ENCODE measurements at regions not wholly inside any gene's neighbourhood (a gene's known extent, or its start where the extent isn't known, plus 50 kb on each side); places are given as distances from the start of the nearest gene placed in this dataset.

GRCh38 chr18:64260810-64261209, 111.9 kb upstream of the LINC00305 start:
- TF ChIP-seq CTCF (IDR thresholded peaks at IDR 0.05) (no peak), POLR2A (IDR thresholded peaks at IDR 0.05) (no peak)
